Colonic mucosa (tissue), 4 donors: ENCODE measurements at regions not wholly inside any gene's neighbourhood (a gene's known extent, or its start where the extent isn't known, plus 50 kb on each side); places are given as distances from the start of the nearest gene placed in this dataset.

ENCODE experiments used
- DNase-seq: peaks from one replicate; pipeline ENCODE4 v3.0.0-alpha.2; 2020
- H3K27ac ChIP-seq: fragments of 200-600 bp; one replicate; pipeline ENCODE4 v1.8.0; 2021
- H3K27me3 ChIP-seq: fragments of 200-600 bp; one replicate; pipeline ENCODE4 v1.8.0; 2021
- H3K36me3 ChIP-seq: fragments of 200-600 bp; one replicate; pipeline ENCODE4 v1.8.0; 2021
- H3K4me1 ChIP-seq: fragments of 200-600 bp; one replicate; pipeline ENCODE4 v1.8.0; 2021; ENCODE audit warnings: mild to moderate bottlenecking
- H3K4me3 ChIP-seq: fragments of 200-600 bp; one replicate; pipeline ENCODE4 v1.8.0; 2021
- H3K9ac ChIP-seq, 2 donors: one replicate each; pipeline ENCODE4 v1.7.0; 2013; ENCODE audit warnings: control low read depth in 2 of 2, low read depth in 2 of 2, low read length in 2 of 2
- H3K9me3 ChIP-seq: fragments of 200-600 bp; one replicate; pipeline ENCODE4 v1.8.0; 2021
- intact Hi-C: fragments of 100-400 bp; cut with DNase I; formaldehyde crosslinking; loops from one replicate; pipeline ENCODE4 v1.14.1; 2022
- TF ChIP-seq, protein P1 (sequence below): fragments of 200-600 bp; IDR thresholded peaks from one replicate; pipeline ENCODE4 v1.8.0; 2022; ENCODE audit warnings: antibody characterized with exemption, mild to moderate bottlenecking
- donor health status: healthy.
- donor health status: DM: no; HTN: no; CAD: no.
- donor health status: DM: no; HTN: no; CAD: no.

DNA sequence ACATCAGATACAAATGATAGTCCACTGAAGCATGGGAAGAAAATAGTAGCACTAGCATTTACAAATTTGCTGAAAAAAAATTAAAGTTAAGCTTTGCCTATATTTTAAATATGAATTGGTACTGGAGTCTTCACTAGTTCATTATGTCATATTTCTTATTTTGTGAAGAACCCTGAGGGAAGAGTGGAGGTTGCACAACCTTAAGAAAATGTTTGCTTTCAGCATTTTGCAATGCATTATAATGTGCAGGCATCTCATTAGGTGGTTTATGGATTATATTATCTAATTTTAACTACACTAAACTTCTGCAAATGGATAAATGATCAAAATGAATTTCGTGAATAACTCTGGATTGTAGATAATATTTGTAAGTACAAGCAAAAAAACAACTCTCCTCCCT is 390.8 kb upstream of the HS3ST5 start:
- Histone ChIP-seq H3K9ac (no peak overlapping the region), H3K4me3 (no peak overlapping the region), H3K4me1 (no peaks in the 10 kb centered on the region), H3K9me3 (no peaks in the 10 kb centered on the region), H3K27me3 (no peaks in the 10 kb centered on the region), H3K36me3 (no peaks in the 10 kb centered on the region), H3K27ac (no peak overlapping the region)
- TF ChIP-seq, protein P1, sequence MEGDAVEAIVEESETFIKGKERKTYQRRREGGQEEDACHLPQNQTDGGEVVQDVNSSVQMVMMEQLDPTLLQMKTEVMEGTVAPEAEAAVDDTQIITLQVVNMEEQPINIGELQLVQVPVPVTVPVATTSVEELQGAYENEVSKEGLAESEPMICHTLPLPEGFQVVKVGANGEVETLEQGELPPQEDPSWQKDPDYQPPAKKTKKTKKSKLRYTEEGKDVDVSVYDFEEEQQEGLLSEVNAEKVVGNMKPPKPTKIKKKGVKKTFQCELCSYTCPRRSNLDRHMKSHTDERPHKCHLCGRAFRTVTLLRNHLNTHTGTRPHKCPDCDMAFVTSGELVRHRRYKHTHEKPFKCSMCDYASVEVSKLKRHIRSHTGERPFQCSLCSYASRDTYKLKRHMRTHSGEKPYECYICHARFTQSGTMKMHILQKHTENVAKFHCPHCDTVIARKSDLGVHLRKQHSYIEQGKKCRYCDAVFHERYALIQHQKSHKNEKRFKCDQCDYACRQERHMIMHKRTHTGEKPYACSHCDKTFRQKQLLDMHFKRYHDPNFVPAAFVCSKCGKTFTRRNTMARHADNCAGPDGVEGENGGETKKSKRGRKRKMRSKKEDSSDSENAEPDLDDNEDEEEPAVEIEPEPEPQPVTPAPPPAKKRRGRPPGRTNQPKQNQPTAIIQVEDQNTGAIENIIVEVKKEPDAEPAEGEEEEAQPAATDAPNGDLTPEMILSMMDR: no peak
- no peak for DNase-seq
- intact Hi-C loops: no loop called here

DNA sequence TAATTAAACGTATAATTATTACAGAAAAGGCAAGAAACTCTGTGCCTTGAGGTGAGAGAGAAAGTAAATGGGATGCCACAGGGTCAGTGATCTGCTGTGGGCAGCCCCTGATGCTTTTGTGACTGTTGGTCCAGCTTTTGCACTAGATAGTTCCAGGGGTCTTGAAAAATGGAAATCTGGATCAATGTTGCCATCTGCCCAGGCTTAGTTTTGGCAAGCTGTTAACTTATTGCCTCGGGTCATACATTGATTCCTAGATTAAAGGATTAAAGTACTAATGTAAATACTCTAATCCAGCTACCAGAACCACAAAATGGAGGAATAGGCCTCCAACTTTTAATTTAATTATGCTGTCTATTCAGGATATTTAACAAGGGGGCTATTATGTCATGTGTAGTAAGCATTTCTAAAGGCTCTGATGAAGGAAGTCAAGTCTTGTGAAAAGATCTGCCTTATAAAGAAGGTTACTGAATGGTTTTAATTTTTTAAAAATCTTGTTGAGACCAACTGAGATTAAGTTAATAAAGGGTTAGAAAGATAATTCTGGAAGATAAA is 376.0 kb upstream of the HS3ST5 start:
- no peaks in the 10 kb centered on the region for H3K27me3 ChIP-seq
- no peaks in the 10 kb centered on the region for H3K9me3 ChIP-seq
- no peak overlapping the region for H3K9ac ChIP-seq
- TF ChIP-seq, protein P1: no peak
- DNase-seq: no peak
- no peaks in the 10 kb centered on the region for H3K4me1 ChIP-seq
- no peaks in the 10 kb centered on the region for H3K36me3 ChIP-seq
- H3K4me3 ChIP-seq: no peak overlapping the region
- intact Hi-C loops: no loop called here
- H3K27ac ChIP-seq: no peak overlapping the region

DNA sequence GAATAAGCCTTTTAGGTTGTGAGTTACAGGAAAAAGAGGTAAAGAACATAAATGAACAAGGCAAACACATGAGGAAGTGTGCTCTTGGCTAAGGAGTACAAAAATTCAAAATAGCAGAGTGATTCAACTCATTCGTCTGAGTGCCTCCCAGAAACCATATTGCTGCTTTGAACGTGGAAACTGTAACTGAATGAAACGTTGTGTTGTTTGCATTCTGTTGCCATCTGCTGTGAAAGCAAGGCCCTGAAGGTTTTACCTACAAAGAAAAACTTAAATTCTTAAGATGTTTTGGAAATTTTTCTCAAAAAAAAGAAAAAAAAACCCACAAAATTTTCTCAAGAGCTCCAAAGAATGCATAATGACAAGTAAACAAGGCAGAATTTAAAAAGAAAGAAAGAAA is 375.4 kb upstream of the HS3ST5 start:
- H3K9ac ChIP-seq: no peak overlapping the region
- TF ChIP-seq, protein P1: no peak
- H3K27ac ChIP-seq: no peak overlapping the region
- intact Hi-C loops: no loop called here
- no peaks in the 10 kb centered on the region for H3K36me3 ChIP-seq
- H3K9me3 ChIP-seq: no peaks in the 10 kb centered on the region
- DNase-seq: no peak
- H3K4me1 ChIP-seq: no peaks in the 10 kb centered on the region
- H3K4me3 ChIP-seq: no peak overlapping the region
- no peaks in the 10 kb centered on the region for H3K27me3 ChIP-seq

DNA sequence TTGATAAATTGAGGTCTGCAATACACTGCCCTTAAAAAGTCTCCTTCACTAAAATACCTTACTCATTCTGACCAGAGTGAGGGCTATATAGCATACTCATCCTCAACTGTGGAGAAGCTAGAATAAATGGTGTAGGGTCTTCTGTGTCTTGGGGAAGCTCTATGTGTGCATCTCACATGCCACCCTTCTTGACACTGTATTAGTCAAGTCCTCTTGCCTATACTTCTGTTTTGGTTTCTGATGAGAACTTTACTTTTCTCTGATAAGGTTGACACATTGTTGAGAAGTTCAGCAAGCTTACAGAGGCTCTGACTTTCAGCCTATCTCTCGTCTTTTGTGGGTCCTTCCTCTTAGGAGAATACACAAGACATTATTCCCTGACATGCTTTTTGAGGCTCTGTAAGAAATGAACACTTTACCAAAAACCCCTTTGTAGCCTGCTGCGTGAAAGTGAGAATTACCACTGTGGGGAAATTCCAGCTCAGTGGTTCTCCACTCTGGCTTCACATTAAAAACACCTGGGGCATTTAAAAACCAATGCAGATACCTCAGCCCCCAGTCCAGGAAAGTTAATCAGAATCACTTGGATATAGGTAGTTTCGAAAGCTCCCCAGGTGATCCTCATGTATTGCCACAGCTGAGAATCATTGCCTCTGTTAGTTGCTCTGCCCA is 372.1 kb upstream of the HS3ST5 start:
- H3K27ac ChIP-seq: no peak overlapping the region
- no peaks in the 10 kb centered on the region for H3K36me3 ChIP-seq
- DNase-seq: no peak
- no peak overlapping the region for H3K9ac ChIP-seq
- no peaks in the 10 kb centered on the region for H3K9me3 ChIP-seq
- no peaks in the 10 kb centered on the region for H3K27me3 ChIP-seq
- intact Hi-C loops: no loop called here
- H3K4me1 ChIP-seq: no peaks in the 10 kb centered on the region
- H3K4me3 ChIP-seq: no peak overlapping the region
- TF ChIP-seq, protein P1: no peak

DNA sequence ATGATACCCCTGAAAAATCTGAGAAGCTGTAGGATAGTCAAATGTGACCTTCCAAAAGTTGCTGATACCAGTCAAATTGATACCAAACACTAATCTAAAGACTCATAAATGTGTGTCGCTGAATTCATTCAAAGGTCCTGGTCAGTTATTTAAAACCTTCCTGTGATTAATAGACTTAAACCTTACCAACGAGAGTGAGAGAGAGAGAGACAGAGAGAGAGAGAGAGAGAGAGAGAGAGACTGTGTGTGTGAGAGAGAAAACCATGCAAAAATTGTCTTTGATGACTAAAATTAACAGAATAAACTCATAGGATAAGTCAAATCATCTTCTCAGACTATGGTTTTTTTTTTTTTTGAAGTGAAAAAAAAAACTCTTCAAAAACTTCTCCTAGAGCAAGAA is 370.9 kb upstream of the HS3ST5 start:
- no peaks in the 10 kb centered on the region for H3K36me3 ChIP-seq
- no peaks in the 10 kb centered on the region for H3K27me3 ChIP-seq
- TF ChIP-seq, protein P1: no peak
- no peak overlapping the region for H3K4me3 ChIP-seq
- H3K9ac ChIP-seq: no peak overlapping the region
- no peaks in the 10 kb centered on the region for H3K9me3 ChIP-seq
- no peaks in the 10 kb centered on the region for H3K4me1 ChIP-seq
- intact Hi-C loops: no loop called here
- no peak for DNase-seq
- no peak overlapping the region for H3K27ac ChIP-seq
